ENCODE measurements at regions not wholly inside any gene's neighbourhood (a gene's known extent, or its start where the extent isn't known, plus 50 kb on each side); places are given as distances from the start of the nearest gene placed in this dataset.

DNA sequence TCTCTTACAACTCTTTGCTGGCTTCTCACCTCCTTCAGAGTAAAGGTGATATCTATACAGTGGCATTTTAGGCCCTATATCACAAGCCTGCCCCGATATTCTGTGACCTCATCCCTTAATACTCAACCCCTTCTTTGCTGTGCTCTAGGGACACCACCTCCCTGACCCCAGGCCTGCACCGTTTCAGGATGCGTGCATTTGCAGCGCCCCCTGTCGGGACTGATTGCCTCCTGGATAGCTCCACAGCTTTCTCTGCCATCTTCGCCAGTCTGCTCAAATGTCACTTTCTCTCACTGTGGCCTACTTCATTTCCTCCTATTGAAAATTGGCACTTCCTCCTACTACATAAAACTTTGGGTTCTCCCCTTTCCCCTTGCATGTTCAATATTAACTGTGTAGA is 289.6 kb downstream of the SOCS6 start:
- TF ChIP-seq POLR2A (IDR thresholded peaks at IDR 0.05): no peak
- TF ChIP-seq, protein P1, sequence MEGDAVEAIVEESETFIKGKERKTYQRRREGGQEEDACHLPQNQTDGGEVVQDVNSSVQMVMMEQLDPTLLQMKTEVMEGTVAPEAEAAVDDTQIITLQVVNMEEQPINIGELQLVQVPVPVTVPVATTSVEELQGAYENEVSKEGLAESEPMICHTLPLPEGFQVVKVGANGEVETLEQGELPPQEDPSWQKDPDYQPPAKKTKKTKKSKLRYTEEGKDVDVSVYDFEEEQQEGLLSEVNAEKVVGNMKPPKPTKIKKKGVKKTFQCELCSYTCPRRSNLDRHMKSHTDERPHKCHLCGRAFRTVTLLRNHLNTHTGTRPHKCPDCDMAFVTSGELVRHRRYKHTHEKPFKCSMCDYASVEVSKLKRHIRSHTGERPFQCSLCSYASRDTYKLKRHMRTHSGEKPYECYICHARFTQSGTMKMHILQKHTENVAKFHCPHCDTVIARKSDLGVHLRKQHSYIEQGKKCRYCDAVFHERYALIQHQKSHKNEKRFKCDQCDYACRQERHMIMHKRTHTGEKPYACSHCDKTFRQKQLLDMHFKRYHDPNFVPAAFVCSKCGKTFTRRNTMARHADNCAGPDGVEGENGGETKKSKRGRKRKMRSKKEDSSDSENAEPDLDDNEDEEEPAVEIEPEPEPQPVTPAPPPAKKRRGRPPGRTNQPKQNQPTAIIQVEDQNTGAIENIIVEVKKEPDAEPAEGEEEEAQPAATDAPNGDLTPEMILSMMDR (IDR thresholded peaks at IDR 0.05): no peak

All from uterus (tissue), 2 donors.